SK-N-SH treated with all-trans-retinoic acid at 6 μM for 48 hours (cell line): ENCODE measurements at regions not wholly inside any gene's neighbourhood (a gene's known extent, or its start where the extent isn't known, plus 50 kb on each side); places are given as distances from the start of the nearest gene placed in this dataset.

Source experiments
- BACH2 ChIP-seq: fragments of 250-450 bp; sonication (Bioruptor Pico); IDR thresholded peaks from 2 replicates; pipeline ENCODE4 v1.9.0; 2021; ENCODE audit warnings: mild to moderate bottlenecking, borderline replicate concordance
- CREB5 ChIP-seq: fragments of 250-450 bp; sonication (Bioruptor Pico); IDR thresholded peaks from 2 replicates; pipeline ENCODE4 v1.5.1; 2020; ENCODE audit warnings: low read depth, mild to moderate bottlenecking, moderate library complexity
- CSDC2 ChIP-seq: fragments of 250-450 bp; sonication (Bioruptor Pico); IDR thresholded peaks from 2 replicates; pipeline ENCODE4 v1.5.0; 2020; ENCODE audit warnings: mild to moderate bottlenecking, moderate library complexity
- CSRNP3 ChIP-seq: fragments of 250-450 bp; sonication (Bioruptor Pico); IDR thresholded peaks from 2 replicates; pipeline ENCODE4 v1.5.1; 2021; ENCODE audit warnings: mild to moderate bottlenecking, moderate library complexity
- ISL1 ChIP-seq: fragments of 250-450 bp; sonication (Bioruptor Pico); IDR thresholded peaks from 2 replicates; pipeline ENCODE4 v2.1.2; 2022; ENCODE audit warnings: mild to moderate bottlenecking, moderate library complexity
- POU6F1 ChIP-seq: fragments of 250-450 bp; sonication (Bioruptor Pico); IDR thresholded peaks from 2 replicates; pipeline ENCODE4 v1.8.0; 2021; ENCODE audit warnings: low read depth, mild to moderate bottlenecking, moderate library complexity, borderline replicate concordance
- PPARA ChIP-seq: fragments of 250-450 bp; sonication (Bioruptor Pico); IDR thresholded peaks from 2 replicates; pipeline ENCODE4 v1.5.0; 2020; ENCODE audit warnings: mild to moderate bottlenecking, borderline replicate concordance
- SNAI2 ChIP-seq: fragments of 250-450 bp; sonication (Bioruptor Pico); IDR thresholded peaks from 2 replicates; pipeline ENCODE4 v1.5.0; 2020; ENCODE audit warnings: mild to moderate bottlenecking, moderate library complexity
- TCF4 ChIP-seq: fragments of 250-450 bp; sonication (Bioruptor Pico); IDR thresholded peaks from 2 replicates; pipeline ENCODE4 v1.8.0; 2021; ENCODE audit warnings: mild to moderate bottlenecking, moderate library complexity, borderline replicate concordance
- TOX ChIP-seq: fragments of 250-450 bp; sonication (Bioruptor Pico); IDR thresholded peaks from 2 replicates; pipeline ENCODE4 v1.8.0; 2021; ENCODE audit warnings: mild to moderate bottlenecking, moderate library complexity, borderline replicate concordance
- TSHZ2 ChIP-seq: fragments of 250-450 bp; sonication (Bioruptor Pico); IDR thresholded peaks from 2 replicates; pipeline ENCODE4 v1.5.0; 2020; ENCODE audit warnings: mild to moderate bottlenecking, moderate library complexity
- ZNF70 ChIP-seq: fragments of 450-650 bp; formaldehyde crosslinking; IDR thresholded peaks from 2 replicates; pipeline ENCODE4 v1.5.0; 2020; ENCODE audit warnings: mild to moderate bottlenecking, moderate library complexity

GRCh38 chr10:2476812-2477553 lies 590.4 kb upstream of the PFKP start:
- no peak for TF ChIP-seq CREB5 (CRISPR knock-in tag)
- no peak for TF ChIP-seq CSDC2 (CRISPR knock-in tag)
- TF ChIP-seq PPARA (CRISPR knock-in tag), result no peak
- no peak for TF ChIP-seq TCF4
- no peak for TF ChIP-seq TSHZ2
- no peak for TF ChIP-seq ISL1 (CRISPR knock-in tag)
- TF ChIP-seq SNAI2 (CRISPR knock-in tag), result no peak
- TF ChIP-seq ZNF70 (CRISPR knock-in tag), result no peak
- TF ChIP-seq TOX (CRISPR knock-in tag), result no peak
- TF ChIP-seq BACH2 (CRISPR knock-in tag), result no peak
- TF ChIP-seq POU6F1 (CRISPR knock-in tag), result no peak
- no peak for TF ChIP-seq CSRNP3 (CRISPR knock-in tag)
